ENCODE measurements at regions not wholly inside any gene's neighbourhood (a gene's known extent, or its start where the extent isn't known, plus 50 kb on each side); places are given as distances from the start of the nearest gene placed in this dataset.

- no peak for FAIRE-seq
Measured at GRCh38 chr14:97215263-97215969, 418.2 kb downstream of the VRK1 start.

- FAIRE-seq = no peak
Measured at GRCh38 chr14:97217111-97217885, 420.1 kb downstream of the VRK1 start.

- FAIRE-seq = no peak
Measured at GRCh38 chr14:97218274-97218673, 421.1 kb downstream of the VRK1 start.

DNA sequence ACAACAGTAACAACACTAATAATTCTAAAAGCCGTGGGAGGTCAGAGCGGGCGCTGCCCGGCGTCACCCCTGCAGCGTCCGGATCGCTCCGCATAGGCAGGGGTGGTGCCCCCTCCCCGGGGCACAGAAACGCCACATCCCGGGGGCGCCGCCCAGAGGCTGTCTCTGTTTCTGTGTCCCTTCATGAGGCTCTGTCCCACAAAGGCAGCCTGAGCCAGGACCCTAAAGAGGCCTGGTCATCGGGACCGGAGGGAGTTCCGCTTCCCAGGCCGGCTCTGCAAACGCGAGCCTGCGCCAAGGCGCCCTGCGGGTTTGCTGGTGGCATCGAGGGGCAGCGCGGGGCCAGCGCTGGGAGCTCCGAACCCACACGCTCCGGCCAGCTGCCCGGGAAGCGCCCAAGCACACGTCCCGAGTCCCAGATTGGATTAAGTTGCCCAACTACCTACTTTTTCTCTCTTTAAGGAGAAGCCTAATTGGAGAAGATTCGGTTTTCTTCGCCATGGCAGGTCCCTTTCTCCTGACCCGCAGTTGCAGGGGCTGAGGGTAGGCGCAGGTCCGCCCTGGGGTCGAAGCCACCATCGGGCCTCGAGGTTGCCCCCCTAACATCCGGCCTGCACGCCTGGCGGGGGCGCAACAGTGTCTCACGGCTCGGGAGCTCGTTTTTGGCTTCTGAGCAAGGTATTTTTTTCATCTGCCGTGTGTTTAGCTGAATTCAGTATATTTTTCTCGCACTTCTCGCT lies 421.7 kb downstream of the VRK1 start:
- FAIRE-seq = no peak

DNA sequence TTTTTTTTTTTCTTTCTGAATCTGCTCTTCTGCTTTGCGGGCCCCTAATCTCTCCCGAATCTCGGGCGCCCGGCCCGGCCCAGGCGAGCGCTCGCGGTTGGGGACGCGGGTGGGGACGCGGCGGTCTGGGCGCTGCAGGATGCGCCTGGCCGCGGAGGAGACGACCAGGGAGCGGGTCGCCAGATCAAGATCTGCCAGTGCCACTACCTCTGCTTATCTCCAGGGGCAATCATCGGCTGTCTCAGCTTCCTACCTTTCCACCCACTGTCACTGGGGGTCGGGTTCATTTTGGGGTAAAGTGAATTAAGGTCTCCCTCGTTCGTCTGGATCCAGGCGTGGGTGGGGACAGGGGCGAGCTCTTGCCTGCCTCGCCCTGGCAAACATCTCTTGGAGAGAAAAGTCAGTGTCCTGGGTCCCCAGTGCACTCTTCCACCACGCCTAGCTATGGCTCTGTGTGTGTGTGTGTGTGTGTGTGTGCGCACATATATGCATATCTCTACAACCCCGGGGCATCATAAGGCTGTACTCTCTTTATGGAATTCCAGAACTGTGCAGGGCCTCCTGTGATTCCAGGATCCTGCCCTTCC lies 422.3 kb downstream of the VRK1 start:
- no peak for FAIRE-seq

DNA sequence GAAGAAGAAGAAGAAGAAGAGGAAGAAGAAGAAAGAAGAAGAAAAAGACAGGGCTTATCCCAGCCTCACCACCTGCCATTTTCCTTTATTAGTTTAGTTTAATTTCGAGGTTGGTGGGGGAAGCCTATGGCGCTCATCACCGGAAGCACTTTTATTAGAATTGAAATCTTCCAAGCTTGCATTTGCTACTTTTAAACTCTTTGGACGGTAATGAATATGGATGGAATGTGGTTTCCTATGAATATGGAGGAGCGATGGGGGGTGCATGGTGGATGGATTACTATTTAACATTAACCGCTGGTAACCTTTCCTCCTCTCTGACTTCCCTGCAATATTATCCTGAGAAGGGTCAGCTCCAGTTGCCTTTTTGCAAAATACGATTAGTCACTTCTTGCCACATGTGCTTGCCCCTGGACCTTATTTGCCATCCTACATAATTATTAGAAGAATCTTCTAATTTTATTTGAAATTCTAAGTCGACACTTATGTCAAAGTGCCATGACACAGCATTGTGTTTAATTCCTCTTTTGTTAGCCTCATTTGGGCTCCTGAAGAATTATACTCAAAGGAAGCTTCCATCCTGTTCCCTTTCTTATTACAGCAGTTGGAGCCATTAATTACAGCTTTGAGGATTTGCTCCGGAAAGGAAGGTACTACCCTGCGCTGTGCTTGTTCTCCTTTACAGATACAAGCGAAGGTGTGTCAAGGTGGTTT lies 424.5 kb downstream of the VRK1 start:
- no peak for FAIRE-seq

DNA sequence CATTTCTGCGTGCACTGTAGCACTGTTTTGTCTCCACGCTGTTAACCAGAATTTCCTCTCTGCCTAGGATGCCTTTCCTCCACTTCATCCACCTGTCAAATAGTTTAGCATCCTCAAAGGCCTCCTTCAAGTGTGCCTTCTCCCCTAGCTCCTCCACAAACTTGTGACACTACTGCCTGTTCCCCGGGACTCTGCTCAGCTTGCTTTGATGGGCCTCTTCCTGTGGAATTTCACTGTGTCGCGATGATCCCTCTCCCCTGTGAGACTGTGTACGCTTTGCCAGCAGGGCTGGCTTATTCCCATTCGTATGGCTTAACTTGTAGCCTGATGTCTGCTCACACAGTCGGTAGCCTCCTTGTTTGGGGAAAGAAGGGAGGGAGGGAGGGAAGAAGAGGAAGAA lies 426.8 kb downstream of the VRK1 start:
- FAIRE-seq = no peak

GRCh38 chr14:97230051-97230450 lies 432.9 kb downstream of the VRK1 start:
- FAIRE-seq = no peak

DNA sequence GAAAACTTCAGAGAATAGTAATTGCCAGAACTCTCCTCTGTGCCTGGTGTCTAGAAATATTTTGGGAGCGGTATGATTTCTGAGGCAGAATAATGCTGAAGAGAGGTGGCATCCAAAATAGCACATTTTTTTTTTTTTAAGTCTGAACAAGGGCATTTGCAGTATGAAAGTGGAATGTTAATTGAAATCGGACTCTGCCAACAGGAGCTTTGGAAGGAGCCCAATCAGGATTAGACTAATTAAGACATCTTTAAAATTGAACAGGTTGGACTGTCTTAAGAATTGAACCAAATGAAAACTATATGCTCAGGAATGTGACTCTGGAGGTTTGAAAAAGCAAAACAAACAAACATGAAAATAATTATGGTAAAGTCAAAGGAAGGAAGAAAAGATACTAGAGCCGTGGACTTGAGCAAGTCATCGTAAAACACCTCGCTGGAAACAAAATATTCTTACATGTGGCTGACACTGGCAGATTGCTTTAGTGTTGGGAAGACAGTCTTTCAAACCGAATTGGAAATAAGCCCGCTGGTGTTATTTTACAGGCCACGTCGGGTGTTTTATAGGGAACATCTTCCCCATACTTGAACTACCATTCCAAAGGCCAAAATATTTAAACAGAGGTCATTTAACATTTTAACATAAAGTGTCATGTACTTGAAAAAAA lies 436.3 kb downstream of the VRK1 start:
- FAIRE-seq = no peak

GRCh38 chr14:97246648-97247047 lies 449.5 kb downstream of the VRK1 start:
- FAIRE-seq = no peak

GRCh38 chr14:97248973-97249372 lies 451.8 kb downstream of the VRK1 start:
- no peak for FAIRE-seq

GRCh38 chr14:97250931-97251330 lies 453.7 kb downstream of the VRK1 start:
- FAIRE-seq = no peak

GRCh38 chr14:97251491-97252155 lies 454.4 kb downstream of the VRK1 start:
- FAIRE-seq = no peak

DNA sequence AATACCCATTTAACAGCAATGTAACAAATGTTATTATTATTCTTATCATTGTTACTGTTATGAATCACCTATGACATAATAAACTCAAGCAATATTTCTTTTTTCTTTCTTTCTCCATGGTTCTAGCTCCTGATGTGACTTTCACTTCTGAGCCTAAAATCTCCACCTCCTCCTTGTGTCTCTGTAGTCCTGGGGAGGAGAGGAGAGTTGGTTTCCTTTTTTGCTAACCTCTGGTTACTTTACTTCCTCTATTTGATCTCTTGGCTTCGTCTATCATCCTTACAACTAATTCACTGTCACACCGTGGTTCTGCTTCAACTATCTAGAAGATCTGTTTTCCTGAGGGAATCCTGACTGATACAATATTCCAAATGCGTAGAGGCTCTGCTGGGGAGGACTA lies 456.6 kb downstream of the VRK1 start:
- FAIRE-seq = no peak

DNA sequence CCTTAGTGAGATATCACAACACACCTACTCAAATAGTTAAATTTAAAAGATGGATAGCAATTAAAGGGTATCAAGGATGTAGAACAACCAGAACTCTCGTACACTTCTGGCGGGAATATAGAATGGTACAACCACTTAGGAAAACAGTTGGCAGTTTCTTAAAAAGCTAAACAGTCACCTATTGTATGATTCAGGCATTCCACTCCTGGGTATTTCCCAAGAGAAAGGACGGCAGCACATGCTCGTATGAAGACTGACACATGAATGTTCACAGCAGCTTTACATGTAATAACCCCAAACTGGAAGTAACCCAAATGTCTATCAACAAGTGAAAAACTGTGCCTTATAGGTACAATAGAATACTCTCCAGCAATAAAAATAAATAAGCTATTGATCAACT lies 465.2 kb downstream of the VRK1 start:
- FAIRE-seq = no peak

DNA sequence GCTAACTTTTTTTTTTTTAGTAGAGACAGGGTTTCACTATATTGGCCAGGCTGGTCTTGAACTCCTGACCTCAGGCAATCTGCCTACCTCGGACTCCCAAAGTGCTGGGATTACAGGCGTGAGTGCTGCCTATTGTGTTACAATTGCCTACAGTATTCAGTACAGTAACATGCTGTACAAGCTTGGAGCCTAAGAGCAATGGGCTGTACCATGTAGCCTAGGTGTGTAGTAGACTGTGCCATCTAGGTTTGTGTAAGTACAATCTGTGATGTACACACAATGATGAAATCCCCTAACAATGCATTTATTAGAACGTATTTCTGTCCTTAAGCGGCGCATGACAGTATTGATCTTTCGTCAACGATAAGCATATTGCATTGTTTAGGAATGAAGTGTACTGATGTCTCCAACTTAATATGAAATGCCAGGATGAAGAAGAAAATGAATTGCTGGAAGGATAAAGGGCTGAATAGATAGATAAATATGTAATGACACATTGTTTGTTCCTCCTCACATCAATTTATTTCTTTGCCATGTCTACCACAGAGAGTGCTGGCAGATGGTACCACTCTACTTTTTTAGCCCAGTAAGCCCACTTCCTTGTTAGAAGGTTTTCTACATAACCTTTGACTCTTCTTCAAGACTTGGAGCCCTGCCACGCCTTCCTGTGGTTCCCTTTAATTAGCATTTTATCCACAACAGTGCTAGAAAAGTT lies 467.5 kb downstream of the VRK1 start:
- no peak for FAIRE-seq

DNA sequence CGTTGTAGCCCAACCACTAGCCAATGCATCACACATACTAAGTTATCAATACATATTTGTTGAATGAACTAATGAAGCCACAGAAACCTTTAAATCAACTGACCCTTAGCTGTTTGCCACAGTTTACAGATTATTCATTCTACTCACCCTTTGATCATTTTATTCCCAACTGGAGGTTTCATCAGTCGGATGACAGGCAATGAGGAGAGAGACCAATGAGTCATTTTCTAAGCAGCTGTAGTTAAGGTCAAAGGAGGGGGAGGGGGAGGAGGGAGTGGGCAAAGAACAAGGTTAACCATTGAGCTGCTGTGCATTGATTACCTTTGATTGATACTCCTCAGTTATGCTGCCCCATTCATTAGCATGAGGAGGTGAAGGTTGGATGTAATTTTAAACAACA lies 469.5 kb downstream of the VRK1 start:
- FAIRE-seq = no peak

DNA sequence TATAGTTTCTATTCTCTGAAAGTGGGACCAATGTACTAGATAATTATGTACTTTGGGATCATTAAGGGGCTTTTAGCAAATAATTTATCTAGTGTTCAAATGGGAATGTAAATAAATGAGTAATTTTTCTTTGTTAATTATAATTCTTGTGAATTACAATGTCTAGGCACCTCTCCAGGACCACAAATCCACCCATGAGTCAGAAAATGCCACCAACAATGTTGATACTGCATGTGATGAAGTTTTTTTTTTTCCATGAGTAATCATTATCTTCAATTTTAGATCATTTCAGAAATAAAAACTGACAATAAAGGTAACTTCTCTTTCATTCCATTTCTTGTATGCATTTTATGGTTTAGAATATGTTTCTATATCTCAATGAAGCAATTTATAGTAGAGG lies 470.3 kb downstream of the VRK1 start:
- no peak for FAIRE-seq

DNA sequence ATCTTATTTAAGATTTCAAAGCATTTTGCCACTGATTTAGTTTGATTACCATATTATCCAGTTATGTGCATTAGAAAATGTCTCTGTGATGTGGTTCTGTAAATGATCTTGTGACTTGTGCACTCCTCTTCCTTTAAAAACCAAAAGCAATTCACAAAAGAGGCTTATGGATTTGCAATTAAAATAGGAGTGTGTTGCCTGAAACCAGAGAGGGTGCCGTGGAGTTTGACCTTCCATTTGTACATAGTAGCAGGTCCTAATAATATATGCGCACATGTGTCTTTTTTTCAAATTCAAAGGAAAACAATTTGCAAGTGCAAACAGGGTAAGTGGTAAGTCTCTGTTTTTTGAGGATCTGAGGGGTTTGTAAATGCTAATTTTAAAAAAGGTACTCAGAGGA lies 470.9 kb downstream of the VRK1 start:
- no peak for FAIRE-seq

- no peak for FAIRE-seq
Measured at GRCh38 chr14:97270308-97270707, 473.1 kb downstream of the VRK1 start.

- no peak for FAIRE-seq
Measured at GRCh38 chr14:97271451-97271960, 474.3 kb downstream of the VRK1 start.

All from G401.6 (cell line).